H1 (cell line): ENCODE measurements at regions not wholly inside any gene's neighbourhood (a gene's known extent, or its start where the extent isn't known, plus 50 kb on each side); places are given as distances from the start of the nearest gene placed in this dataset.

Experiments used
- CHD1 ChIP-seq: IDR thresholded peaks from 2 replicates; pipeline ENCODE4 v1.6.1; 2012; ENCODE audit warnings: low read depth, low read length, improper control_type of control experiment
- CHD7 ChIP-seq: fragments of 300-600 bp; sonication (generic); IDR thresholded peaks from 2 replicates; pipeline ENCODE4 v1.7.1; 2012; ENCODE audit warnings: low read length, moderate library complexity, mild to moderate bottlenecking, inconsistent platforms; ENCODE audit not compliant: insufficient replicate concordance
- CTCF ChIP-seq, 3 experiments: IDR thresholded peaks; 1 replicate in 2 of 3; 2 replicates in 1 of 3; pipeline versions ENCODE4 v1.5.1 to v1.6.1; 2011; ENCODE audit warnings: low read length in 3 of 3, mild to moderate bottlenecking in 3 of 3, inconsistent platforms in 2 of 3, low read depth in 1 of 3, moderate library complexity in 1 of 3; ENCODE audit not compliant: insufficient read depth in 1 of 3; ENCODE audit errors: control extremely low read depth in 1 of 3
- HDAC2 ChIP-seq, 2 experiments: fragments of 300-600 bp in 1 of 2; sonication (generic) in 1 of 2; IDR thresholded peaks; 2 replicates each; pipeline ENCODE4 v1.6.1; 2011 to 2012; ENCODE audit warnings: low read depth in 2 of 2, low read length in 2 of 2, mild to moderate bottlenecking in 2 of 2, moderate library complexity in 2 of 2, borderline replicate concordance in 1 of 2, inconsistent platforms in 1 of 2
- PHF8 ChIP-seq: fragments of 200-600 bp; sonication (generic); conservative IDR thresholded peaks from 2 replicates; pipeline ENCODE4 v1.7.1; 2012; ENCODE audit warnings: low read depth, mild to moderate bottlenecking, inconsistent platforms, low read length, moderate library complexity
- POLR2AphosphoS5 ChIP-seq: IDR thresholded peaks from 2 replicates; pipeline ENCODE4 v1.6.1; 2011; ENCODE audit warnings: low read depth, low read length
- POU5F1 ChIP-seq: IDR thresholded peaks from 2 replicates; pipeline ENCODE4 v1.6.1; 2011; ENCODE audit warnings: low read depth, mild to moderate bottlenecking, low read length, moderate library complexity
- RNF2 ChIP-seq: fragments of 200-900, 300-1000 bp; sonication (generic); IDR thresholded peaks from 2 replicates; pipeline ENCODE4 v1.7.1; 2016; ENCODE audit warnings: borderline replicate concordance, low read depth, mild to moderate bottlenecking, antibody characterized with exemption, low read length; ENCODE audit not compliant: poor library complexity, severe bottlenecking; ENCODE audit errors: missing control alignments
- TEAD4 ChIP-seq: IDR thresholded peaks from 2 replicates; pipeline ENCODE4 v1.6.1; 2012; ENCODE audit warnings: low read depth, low read length, inconsistent platforms, mixed read lengths

- TF ChIP-seq CHD7 (no peak), HDAC2 (IDR thresholded peaks at IDR 0.05; ENCODE audit: borderline replicate concordance in 1 of 2, low read depth in 2 of 2, low read length in 2 of 2) (no peak), CTCF (IDR thresholded peaks at IDR 0.05; ENCODE audit: control extremely low read depth in 1 of 3, insufficient read depth in 1 of 3, low read depth in 1 of 3, low read length in 3 of 3) (no peak), POLR2AphosphoS5 (no peak), TEAD4 (no peak), PHF8 (no peak), RNF2 (no peak), CHD1 (no peak), POU5F1 (no peak)
Measured at GRCh38 chr2:52128081-52128480, 1096.1 kb upstream of the NRXN1 start (continued).
